ENCODE measurements at regions not wholly inside any gene's neighbourhood (a gene's known extent, or its start where the extent isn't known, plus 50 kb on each side); places are given as distances from the start of the nearest gene placed in this dataset.
"Not testable (repeated sequence)": the region's sequence is repeated elsewhere in the genome, so short reads cannot be mapped to it uniquely, and the experiment has no call there.

GRCh38 chr4:128654465-128654864, 155.0 kb upstream of the JADE1 start:
- intact Hi-C loops (cut with micrococcal nuclease) = no loop called here

GRCh38 chr4:128653527-128654444, 155.7 kb upstream of the JADE1 start:
- peak; percentile 60 for DNase-seq
- intact Hi-C loops (cut with micrococcal nuclease) = no loop called here
- peak; percentile 97 for ATAC-seq

More at GRCh38 chr4:128654465-128654864, 155.0 kb upstream of the JADE1 start:
- DNase-seq = no peak
- ATAC-seq = no peak

- no peak for ATAC-seq
- no peak for DNase-seq
- intact Hi-C loops (cut with micrococcal nuclease) = no loop called here
These were observed 159.8 kb upstream of the JADE1 start for GRCh38 chr4:128649575-128650205.

- ATAC-seq = no peak
- no peak for DNase-seq
- intact Hi-C loops (cut with micrococcal nuclease) = no loop called here
These were observed 160.3 kb upstream of the JADE1 start for GRCh38 chr4:128649161-128649560.

GRCh38 chr4:128648021-128648420, 161.5 kb upstream of the JADE1 start:
- intact Hi-C loops (cut with micrococcal nuclease) = no loop called here
- no peak for ATAC-seq
- DNase-seq = no peak

- ATAC-seq; DNase-seq; intact Hi-C loops (cut with micrococcal nuclease): not testable (repeated sequence)
These were observed 162.6 kb upstream of the JADE1 start for GRCh38 chr4:128646893-128647292.

GRCh38 chr4:128644693-128645654, 164.5 kb upstream of the JADE1 start:
- ATAC-seq; intact Hi-C loops (cut with micrococcal nuclease); DNase-seq: not testable (repeated sequence)

- DNase-seq; intact Hi-C loops (cut with micrococcal nuclease); ATAC-seq: not testable (repeated sequence)
These were observed 165.4 kb upstream of the JADE1 start for GRCh38 chr4:128644107-128644506.

GRCh38 chr4:128641566-128641965, 167.9 kb upstream of the JADE1 start:
- ATAC-seq; DNase-seq; intact Hi-C loops (cut with micrococcal nuclease): not testable (repeated sequence)

- ATAC-seq (no peak), DNase-seq (peak; percentile 38)
- intact Hi-C loops (cut with micrococcal nuclease) = no loop called here
These were observed 169.8 kb upstream of the JADE1 start for GRCh38 chr4:128639541-128640270.

- intact Hi-C loops (cut with micrococcal nuclease) = no loop called here
- no peak for DNase-seq
- no peak for ATAC-seq
These were observed 172.6 kb upstream of the JADE1 start for GRCh38 chr4:128636906-128637305.

- ATAC-seq (peak; percentile 64), DNase-seq (no peak)
- intact Hi-C loops (cut with micrococcal nuclease) = no loop called here
These were observed 173.4 kb upstream of the JADE1 start for GRCh38 chr4:128635955-128636560.

- intact Hi-C loops (cut with micrococcal nuclease) = no loop called here
- ATAC-seq (peak; percentile 89), DNase-seq (peak; percentile 92)
These were observed 174.2 kb upstream of the JADE1 start for GRCh38 chr4:128635141-128635954.

- ATAC-seq (no peak), DNase-seq (no peak)
- intact Hi-C loops (cut with micrococcal nuclease) = no loop called here
These were observed 176.4 kb upstream of the JADE1 start for GRCh38 chr4:128633067-128633466.

- intact Hi-C loops (cut with micrococcal nuclease) = no loop called here
- no peak for ATAC-seq
- DNase-seq = no peak
These were observed 178.6 kb upstream of the JADE1 start for GRCh38 chr4:128630871-128631270.

- ATAC-seq = no peak
These were observed 185.8 kb upstream of the JADE1 start for GRCh38 chr4:128623508-128624215.

More at GRCh38 chr4:128623508-128624215, 185.8 kb upstream of the JADE1 start:
- no peak for DNase-seq
- intact Hi-C loops (cut with micrococcal nuclease) = no loop called here
